Testis (tissue), 2 donors: ENCODE measurements at regions not wholly inside any gene's neighbourhood (a gene's known extent, or its start where the extent isn't known, plus 50 kb on each side); places are given as distances from the start of the nearest gene placed in this dataset.

Experiments used
- DNase-seq: peaks from one replicate; pipeline ENCODE4 v3.0.0-alpha.2; 2019
- H3K27ac ChIP-seq, 2 donors: fragments of 200-600 bp; sonication (generic); one replicate each; pipeline ENCODE4 v1.5.1; 2019
- H3K27me3 ChIP-seq: fragments of 200-600 bp; sonication (generic); one replicate; pipeline ENCODE4 v1.5.1; 2019
- H3K36me3 ChIP-seq: fragments of 200-600 bp; sonication (generic); one replicate; pipeline ENCODE4 v1.5.1; 2017; ENCODE audit warnings: low read depth; ENCODE audit errors: missing control alignments
- H3K4me1 ChIP-seq: fragments of 200-600 bp; sonication (generic); one replicate; pipeline ENCODE4 v1.5.1; 2019
- H3K4me3 ChIP-seq, 2 donors: fragments of 200-600 bp; sonication (generic); one replicate each; pipeline ENCODE4 v1.5.1; 2017 to 2019
- H3K9me3 ChIP-seq: fragments of 200-600 bp; sonication (generic); one replicate; pipeline ENCODE4 v1.5.1; 2017
- POLR2A ChIP-seq: fragments of 450-650 bp; IDR thresholded peaks from one replicate; pipeline ENCODE4 v1.6.1; 2017; ENCODE audit warnings: antibody characterized with exemption, mild to moderate bottlenecking, moderate library complexity
- WGBS, 2 donors: methylation state at CpG; one replicate each; pipeline ENCODE4 v1.1.5; 2018; 5-methylcytosine and 5-hydroxymethylcytosine counted together
- intact Hi-C: fragments of 100-400 bp; cut with DNase I; formaldehyde crosslinking; loops from one replicate; pipeline ENCODE4 v1.15.1; 2023; ENCODE audit warnings: low total_unique reads
- TF ChIP-seq, protein P1 (sequence below), 3 experiments: fragments of 450-650 bp in 2 of 3; fragments of 200-600 bp in 1 of 3; sonication (generic) in 1 of 3; IDR thresholded peaks; one replicate each; pipeline ENCODE4 v1.5.1; 2016 to 2019; ENCODE audit warnings: antibody characterized with exemption in 3 of 3, mild to moderate bottlenecking in 2 of 3, moderate library complexity in 1 of 3

DNA sequence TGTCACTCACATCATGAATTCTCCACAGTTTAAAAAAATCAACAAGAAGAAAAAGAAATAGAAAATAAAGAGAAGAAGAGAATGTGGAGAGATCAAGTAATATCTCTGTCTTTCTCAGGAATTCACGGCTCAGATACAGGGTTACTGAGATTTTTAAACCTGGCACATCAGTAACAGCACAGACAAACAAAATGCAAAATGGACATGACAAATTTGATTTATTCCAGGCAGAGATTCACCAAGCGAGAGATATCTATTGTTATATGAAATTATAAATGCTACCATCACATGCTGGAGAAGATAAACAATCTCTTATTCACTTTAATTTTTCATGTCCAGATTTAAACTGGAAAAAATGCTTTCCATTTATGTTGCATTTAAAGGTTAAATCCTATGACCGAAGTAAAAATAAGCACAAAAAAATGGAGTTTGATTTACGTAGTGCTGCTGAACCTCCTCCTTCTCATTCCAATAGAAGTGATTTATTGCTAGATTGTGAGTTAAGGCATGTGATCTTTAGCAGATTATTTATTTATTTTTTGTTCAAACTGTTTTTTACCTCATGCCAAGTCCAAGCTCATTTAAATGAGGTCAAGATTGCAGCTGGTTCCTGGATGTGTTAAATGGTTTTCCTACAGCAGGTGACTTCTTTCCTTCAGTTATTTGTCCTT is 926.4 kb downstream of the MAT2B start:
- Histone ChIP-seq H3K4me3 (no peak overlapping the region), H3K36me3 (no peaks in the 10 kb centered on the region), H3K4me1 (no peaks in the 10 kb centered on the region), H3K9me3 (no peaks in the 10 kb centered on the region), H3K27me3 (no peaks in the 10 kb centered on the region), H3K27ac (no peak overlapping the region)
- TF ChIP-seq, protein P1, sequence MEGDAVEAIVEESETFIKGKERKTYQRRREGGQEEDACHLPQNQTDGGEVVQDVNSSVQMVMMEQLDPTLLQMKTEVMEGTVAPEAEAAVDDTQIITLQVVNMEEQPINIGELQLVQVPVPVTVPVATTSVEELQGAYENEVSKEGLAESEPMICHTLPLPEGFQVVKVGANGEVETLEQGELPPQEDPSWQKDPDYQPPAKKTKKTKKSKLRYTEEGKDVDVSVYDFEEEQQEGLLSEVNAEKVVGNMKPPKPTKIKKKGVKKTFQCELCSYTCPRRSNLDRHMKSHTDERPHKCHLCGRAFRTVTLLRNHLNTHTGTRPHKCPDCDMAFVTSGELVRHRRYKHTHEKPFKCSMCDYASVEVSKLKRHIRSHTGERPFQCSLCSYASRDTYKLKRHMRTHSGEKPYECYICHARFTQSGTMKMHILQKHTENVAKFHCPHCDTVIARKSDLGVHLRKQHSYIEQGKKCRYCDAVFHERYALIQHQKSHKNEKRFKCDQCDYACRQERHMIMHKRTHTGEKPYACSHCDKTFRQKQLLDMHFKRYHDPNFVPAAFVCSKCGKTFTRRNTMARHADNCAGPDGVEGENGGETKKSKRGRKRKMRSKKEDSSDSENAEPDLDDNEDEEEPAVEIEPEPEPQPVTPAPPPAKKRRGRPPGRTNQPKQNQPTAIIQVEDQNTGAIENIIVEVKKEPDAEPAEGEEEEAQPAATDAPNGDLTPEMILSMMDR (IDR thresholded peaks at IDR 0.05) = no peak
- no peak for TF ChIP-seq POLR2A
- no peak for DNase-seq
- intact Hi-C loops = no loop called here
- WGBS, 2 donors = 59 to 63% methylated on average over 4 of the region's 4 CpGs

DNA sequence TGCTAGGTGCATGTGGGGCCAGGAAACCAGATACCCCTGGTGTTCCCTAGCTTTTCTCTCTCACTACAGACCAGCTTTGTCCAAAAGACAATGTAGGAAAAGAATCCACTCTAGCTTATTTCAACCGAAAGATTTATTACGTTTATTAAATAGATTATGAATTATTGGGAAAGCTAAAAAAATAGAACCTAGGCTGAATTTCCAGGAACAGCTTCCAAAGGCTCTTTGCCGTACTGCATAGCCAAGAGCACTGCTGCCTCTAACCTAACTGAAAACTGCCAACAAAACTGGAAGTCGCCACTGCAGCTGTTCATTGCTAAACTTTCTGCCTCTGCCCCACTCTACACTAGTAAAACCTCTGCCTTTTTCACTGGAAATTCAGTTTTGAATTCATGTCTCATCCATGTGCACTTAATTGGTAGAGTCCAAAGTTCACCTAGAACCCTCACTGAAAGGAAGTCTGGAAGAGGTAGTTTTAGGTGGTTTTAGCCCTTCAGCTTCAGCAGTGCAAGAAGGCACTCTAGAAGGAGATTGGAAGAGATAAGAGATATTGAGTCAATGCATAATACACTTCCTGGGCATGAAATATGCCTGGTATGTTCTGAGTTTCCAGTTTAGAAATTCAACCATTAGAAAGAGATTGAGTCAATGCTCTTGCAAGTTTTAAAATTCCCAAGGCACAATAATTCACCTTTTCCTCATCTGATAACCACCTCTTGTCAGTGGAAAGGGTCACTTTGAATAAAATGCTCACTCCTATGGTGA is 927.9 kb downstream of the MAT2B start:
- H3K4me3 ChIP-seq = no peak overlapping the region
- WGBS, 2 donors = 80 to 88% methylated on average over 4 of the region's 4 CpGs
- DNase-seq = no peak
- H3K4me1 ChIP-seq = no peaks in the 10 kb centered on the region
- H3K36me3 ChIP-seq = no peaks in the 10 kb centered on the region
- no peak for TF ChIP-seq POLR2A
- TF ChIP-seq, protein P1 (IDR thresholded peaks at IDR 0.05) = no peak
- no peaks in the 10 kb centered on the region for H3K27me3 ChIP-seq
- H3K9me3 ChIP-seq = no peaks in the 10 kb centered on the region
- H3K27ac ChIP-seq = no peak overlapping the region
- intact Hi-C loops = no loop called here

DNA sequence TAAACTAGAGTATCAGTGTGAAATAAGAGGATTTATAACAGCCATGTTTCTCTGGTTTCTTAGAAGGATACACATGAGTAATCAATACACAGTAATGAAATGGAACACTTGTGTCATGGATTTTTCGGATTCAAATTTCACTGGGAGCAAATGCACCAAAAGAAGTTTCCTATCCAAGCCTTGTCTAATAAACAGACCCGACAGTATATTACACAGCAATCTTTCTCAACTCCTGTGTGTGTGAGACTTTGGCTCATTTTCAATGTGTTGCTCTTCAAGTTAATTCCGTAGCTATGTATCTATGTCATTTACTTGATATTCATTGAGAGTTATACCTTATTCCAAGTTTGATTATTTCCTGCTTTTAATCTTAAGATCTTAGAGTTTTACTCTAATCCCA is 930.2 kb downstream of the MAT2B start:
- Histone ChIP-seq H3K9me3 (no peaks in the 10 kb centered on the region), H3K27me3 (no peaks in the 10 kb centered on the region), H3K36me3 (no peaks in the 10 kb centered on the region), H3K4me1 (no peaks in the 10 kb centered on the region), H3K27ac (no peak overlapping the region), H3K4me3 (no peak overlapping the region)
- DNase-seq = no peak
- intact Hi-C loops = no loop called here
- 84 to 85% methylated on average over 3 of the region's 3 CpGs for WGBS, 2 donors
- TF ChIP-seq, protein P1 (IDR thresholded peaks at IDR 0.05) = no peak
- TF ChIP-seq POLR2A = no peak

DNA sequence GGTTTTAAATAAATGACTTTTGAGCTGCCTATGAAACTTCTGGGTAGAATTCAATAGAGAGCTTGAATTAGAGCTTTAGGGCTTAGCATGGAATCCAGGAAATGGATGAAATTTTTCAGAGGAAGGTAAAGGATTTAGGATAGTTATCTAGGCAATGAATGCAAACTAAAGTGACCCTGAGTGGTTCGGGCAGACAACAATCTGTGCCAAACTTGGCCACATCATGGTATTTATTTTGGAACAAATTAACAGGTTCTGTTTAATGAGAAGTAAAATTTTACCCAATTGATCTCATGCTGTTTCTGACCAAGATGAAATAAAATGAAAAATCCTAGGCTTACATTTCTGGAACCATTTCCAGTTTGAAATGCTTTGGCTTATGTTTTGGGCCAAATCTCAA is 934.4 kb downstream of the MAT2B start:
- DNase-seq = no peak
- Histone ChIP-seq H3K36me3 (no peaks in the 10 kb centered on the region), H3K4me3 (no peak overlapping the region), H3K9me3 (no peaks in the 10 kb centered on the region), H3K27me3 (no peaks in the 10 kb centered on the region), H3K27ac (no peak overlapping the region), H3K4me1 (no peaks in the 10 kb centered on the region)
- intact Hi-C loops = no loop called here
- WGBS, 2 donors = 58 to 60% methylated on average over 1 of the region's 1 CpG
- no peak for TF ChIP-seq POLR2A
- TF ChIP-seq, protein P1 (IDR thresholded peaks at IDR 0.05) = no peak
